HG03064 (cell line): ENCODE measurements at regions not wholly inside any gene's neighbourhood (a gene's known extent, or its start where the extent isn't known, plus 50 kb on each side); places are given as distances from the start of the nearest gene placed in this dataset.
A peak's percentile ranks its signal among the peaks of the same experiment; 100 is the strongest.
"Not testable (repeated sequence)": the region's sequence is repeated elsewhere in the genome, so short reads cannot be mapped to it uniquely, and the experiment has no call there.

Experiments
- ATAC-seq: cut with Tn5 transposase; IDR thresholded peaks from one replicate; pipeline ENCODE4 v1.9.1; 2021; ENCODE audit warnings: low read depth; ENCODE audit not compliant: unreplicated experiment

GRCh38 chr4:53699310-53699709 is 108.0 kb upstream of the LNX1 start:
- not testable (repeated sequence) for ATAC-seq

DNA sequence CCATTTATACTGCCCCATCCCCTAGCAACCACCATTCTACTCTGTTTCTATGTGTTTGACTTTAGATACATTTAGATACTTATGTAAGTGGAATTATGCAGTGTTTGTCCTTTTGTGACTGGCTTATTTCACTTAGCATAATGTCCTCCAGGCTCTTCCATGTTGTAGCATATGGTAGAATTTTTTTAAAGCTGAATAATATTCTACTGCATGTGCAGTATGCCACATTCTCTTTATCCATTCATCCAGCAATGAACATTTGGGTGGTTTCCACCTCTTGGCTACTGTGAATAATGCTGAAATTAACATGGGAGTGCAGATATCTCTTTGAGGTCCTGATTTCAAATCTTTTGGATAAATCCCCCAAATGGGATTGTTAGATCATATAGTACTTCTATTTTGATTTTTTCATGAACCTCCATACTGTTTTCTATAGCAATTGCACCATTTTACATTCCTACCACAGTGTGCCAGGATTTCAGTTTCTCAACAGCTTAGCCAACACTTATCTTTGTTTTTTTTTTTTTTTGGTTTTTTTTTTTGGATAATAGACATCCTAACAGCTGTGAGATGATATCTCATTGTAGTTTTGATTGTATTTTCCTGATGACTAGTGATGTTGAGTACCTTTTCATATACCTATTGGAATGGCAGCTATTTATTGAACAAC is 105.9 kb upstream of the LNX1 start:
- ATAC-seq: no peak

DNA sequence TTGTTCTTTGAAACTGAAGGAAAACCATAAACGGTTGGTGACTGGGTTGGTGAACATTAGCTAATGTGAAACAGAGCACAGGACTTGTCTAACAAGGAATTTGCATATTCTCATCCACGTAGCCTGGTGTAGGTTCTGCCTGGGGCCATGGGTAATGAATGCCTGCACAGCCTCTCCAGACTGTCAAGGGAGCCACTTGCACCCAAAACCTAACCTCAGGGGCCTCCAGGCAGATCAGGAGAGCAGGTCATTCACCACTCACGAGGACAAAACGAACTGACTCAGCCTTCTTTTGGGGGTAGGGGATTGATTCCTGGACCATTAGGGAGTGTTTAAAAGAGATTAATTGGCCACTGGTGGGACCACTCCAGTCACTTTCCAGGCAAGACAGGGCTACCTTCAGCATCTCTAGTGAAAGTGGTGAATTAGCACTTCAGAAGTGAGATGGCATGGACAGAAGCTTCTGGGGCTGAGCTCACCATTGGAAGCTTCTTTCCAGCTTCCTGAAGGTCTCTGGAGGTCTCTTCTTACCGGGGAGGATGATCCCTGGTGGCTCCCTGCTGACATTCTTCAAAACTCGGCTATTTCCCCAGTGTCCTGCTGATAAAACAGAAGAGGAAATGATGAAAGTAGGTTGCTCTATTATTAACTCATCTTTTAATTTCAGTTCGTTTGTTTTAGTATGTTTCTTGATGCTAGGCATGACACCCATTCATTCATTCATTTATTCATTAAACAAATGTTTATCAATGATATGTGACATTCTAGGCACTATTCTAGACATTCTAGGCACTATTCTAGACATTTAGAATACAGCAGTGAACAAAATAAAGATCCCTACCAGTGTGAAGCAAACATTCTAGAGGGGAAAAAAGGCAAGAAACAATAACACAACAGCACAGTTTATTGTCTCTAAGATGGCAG is 104.5 kb upstream of the LNX1 start:
- peak; percentile 73 for ATAC-seq

DNA sequence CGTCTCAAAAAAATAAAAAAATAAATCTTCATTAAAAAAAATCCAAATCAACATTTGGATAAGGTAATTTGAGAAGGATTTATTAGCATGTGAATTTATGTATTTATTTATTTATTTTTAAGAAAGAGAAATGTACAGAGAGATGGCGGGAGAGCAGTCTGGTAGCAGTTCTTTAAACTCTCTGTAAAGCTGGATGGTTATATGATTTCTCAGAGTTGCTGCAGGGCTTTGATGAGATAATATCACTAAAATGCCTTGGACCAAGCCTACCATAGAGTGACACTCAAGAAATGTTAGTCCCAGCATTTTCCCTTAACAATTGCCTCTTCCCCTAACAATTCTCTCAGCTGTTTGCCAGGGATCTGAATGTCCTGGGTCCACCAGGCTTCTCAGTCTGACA is 103.4 kb upstream of the LNX1 start:
- no peak for ATAC-seq

GRCh38 chr4:53693909-53694308 is 102.6 kb upstream of the LNX1 start:
- no peak for ATAC-seq

- no peak for ATAC-seq
Measured at GRCh38 chr4:53693408-53693807, 102.1 kb upstream of the LNX1 start.

GRCh38 chr4:53688186-53688790 is 97.0 kb upstream of the LNX1 start:
- ATAC-seq: peak; percentile 71

- no peak for ATAC-seq
Measured at GRCh38 chr4:53686521-53686920, 95.2 kb upstream of the LNX1 start.

DNA sequence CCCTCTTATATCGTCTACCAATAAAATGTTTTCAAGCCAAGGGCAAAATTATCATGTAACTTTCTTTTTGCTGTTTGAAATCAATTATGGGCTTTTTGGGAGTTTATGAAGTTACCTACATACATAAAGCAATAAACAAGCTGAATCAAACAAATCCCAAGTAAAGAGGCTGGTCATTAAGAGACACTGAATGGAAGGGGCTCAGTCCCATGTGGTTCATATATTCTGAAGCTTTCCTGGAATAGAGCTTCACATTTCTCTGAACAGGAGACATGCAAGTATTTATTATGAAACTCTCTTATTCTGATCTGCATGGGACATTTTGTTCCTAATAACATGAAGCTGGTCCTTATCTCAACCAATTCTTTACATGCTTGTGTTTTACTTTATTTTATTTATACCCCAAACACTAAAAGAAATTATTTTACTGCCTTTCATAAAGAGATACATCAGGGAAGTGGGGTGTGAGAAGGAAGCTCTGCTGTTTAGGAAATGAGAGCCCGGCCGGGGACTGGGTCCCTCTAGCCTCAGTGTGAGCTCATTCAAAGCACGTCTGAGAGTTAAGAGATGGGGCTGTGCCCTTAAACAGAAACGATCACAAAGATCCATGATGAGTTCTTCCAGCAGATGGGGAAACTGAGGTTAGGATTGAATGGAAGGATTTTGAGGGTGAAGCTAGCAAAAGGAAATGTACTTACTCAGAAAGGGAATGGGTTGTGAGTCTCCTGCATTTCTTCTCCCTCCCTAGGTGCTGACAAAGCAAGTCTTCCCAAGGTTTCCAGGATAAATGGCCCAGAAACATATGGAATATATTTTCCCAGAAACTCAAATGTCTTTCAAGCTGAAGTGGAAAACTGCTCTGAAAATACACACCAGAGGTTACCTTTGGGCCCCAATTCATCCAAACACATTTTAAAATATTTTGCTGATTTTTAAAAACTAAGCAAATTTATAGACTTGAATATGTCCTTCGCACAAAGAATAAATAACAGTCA is 93.1 kb upstream of the LNX1 start:
- ATAC-seq: no peak

- ATAC-seq: no peak
Measured at GRCh38 chr4:53682908-53683307, 91.6 kb upstream of the LNX1 start.

GRCh38 chr4:53682196-53682595 is 90.9 kb upstream of the LNX1 start:
- ATAC-seq: no peak

GRCh38 chr4:53680598-53680997 is 89.3 kb upstream of the LNX1 start:
- ATAC-seq: no peak

DNA sequence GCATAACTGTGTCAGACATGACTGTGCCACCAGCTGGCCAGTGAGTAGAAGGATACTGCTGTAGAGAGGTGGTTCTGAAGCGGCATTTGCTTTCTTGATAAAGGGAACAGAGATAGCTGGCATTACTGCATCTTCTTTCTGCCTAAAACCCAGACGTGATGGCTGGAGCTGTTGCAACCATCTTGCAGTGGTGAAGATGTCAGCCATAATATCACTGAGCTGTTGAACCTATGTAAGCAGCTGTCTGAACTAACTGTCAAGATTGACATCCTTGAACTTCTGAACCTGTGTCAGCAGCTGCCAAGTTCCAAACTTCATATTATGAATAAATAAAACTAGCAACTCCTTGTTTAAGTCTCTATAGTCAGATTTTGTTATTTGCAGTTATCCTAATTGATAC is 88.9 kb upstream of the LNX1 start:
- ATAC-seq: no peak

DNA sequence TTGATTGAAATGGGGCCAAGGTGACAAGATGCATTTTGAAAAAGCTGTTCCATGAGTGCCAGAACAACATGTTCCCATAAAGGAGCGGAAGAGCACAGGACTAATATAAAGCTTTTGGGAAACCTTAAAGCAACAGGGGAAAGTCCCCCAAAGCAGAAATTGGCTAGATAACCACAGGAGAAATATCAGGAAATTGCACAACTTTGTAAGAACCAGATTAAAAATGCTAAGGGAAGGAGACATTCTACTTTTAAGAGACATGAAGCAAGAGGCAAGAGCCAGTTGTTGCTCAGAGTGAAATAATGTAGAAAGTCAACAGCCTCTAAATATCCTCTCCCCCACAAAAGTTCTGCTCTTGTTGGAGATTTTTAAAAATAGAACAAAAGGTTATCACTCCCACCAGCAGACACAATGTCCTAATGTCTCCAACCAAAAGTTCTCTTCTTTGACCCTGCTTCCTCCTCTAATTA is 85.2 kb upstream of the LNX1 start:
- no peak for ATAC-seq

GRCh38 chr4:53674903-53675302 is 83.6 kb upstream of the LNX1 start:
- ATAC-seq: no peak

GRCh38 chr4:53672873-53673272 is 81.6 kb upstream of the LNX1 start:
- ATAC-seq: no peak

DNA sequence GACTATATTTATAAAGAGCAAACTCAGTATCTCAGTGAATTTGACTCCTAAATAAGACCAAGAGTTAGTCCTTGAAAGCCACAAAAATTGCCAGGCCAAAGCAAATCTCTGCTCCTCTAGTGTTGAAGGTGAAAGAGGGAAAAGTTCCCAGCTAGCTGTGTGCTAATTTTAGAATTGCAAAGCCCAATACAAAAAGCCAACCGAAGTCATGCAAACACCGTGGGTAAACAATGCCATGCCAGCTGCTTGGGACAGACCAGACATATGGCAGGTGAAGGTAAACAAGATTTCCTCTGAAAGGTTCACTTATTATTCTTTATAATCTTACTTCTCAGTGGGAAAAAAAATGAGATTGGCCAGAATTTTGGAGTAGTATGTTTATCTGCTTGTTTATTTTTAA is 80.5 kb upstream of the LNX1 start:
- no peak for ATAC-seq

DNA sequence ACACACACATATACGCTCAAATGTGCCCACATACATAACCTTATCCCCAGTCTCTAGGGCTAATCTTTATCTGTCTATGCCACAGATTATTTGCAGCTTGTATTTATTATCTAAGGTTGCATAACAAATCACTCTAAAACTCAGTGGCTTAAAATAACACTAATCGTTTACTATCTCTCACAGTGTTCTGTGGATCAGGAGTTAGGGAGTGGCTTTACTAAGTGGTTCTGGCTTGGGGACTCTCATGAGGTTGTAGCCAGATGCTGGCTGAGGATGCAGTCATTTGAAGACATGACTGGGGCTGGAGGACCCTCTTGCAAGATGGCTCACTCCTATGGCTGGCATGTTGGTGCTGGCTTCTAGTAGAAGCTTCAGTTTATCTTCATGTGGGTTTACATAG is 68.5 kb upstream of the LNX1 start:
- no peak for ATAC-seq

GRCh38 chr4:53659112-53659511 is 67.8 kb upstream of the LNX1 start:
- no peak for ATAC-seq

DNA sequence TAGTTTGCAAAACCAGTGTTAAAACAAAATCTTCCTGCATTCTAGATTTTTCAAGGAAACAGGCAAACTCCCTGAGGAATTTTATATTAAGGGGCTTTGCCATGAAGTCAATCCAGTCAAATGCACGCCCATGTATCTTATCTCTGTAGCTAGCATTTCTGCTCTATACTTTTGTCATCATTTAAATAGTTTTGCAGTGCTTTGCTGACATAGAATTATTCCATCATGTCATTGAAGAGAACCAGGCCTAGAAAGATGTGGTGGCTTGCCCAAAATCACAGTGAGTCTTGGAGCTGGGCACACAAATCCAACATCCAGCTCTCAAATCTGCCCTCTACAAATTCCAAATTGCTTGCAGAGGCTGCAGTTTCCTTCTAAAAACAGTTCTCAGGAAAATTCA is 66.7 kb upstream of the LNX1 start:
- no peak for ATAC-seq
